PC-3 (cell line): ENCODE measurements at regions not wholly inside any gene's neighbourhood (a gene's known extent, or its start where the extent isn't known, plus 50 kb on each side); places are given as distances from the start of the nearest gene placed in this dataset.

Source experiments
- EZH2 ChIP-seq: fragments of 300-600 bp; sonication (generic); IDR thresholded peaks from one replicate; pipeline ENCODE4 v1.6.1; 2017; ENCODE audit warnings: antibody characterized with exemption, mild to moderate bottlenecking, low read length; ENCODE audit not compliant: unreplicated experiment
- EZH2phosphoT487 ChIP-seq: fragments of 300-600 bp; sonication (generic); IDR thresholded peaks from 2 replicates; pipeline ENCODE4 v1.6.1; 2018; ENCODE audit warnings: mild to moderate bottlenecking, antibody characterized with exemption, low read length, borderline replicate concordance
- TF ChIP-seq, protein P1 (sequence below): fragments of 300-600 bp; sonication (generic); conservative IDR thresholded peaks from 2 replicates; pipeline ENCODE4 v1.5.1; 2017; ENCODE audit warnings: antibody characterized with exemption, low read depth, mild to moderate bottlenecking, low read length

DNA sequence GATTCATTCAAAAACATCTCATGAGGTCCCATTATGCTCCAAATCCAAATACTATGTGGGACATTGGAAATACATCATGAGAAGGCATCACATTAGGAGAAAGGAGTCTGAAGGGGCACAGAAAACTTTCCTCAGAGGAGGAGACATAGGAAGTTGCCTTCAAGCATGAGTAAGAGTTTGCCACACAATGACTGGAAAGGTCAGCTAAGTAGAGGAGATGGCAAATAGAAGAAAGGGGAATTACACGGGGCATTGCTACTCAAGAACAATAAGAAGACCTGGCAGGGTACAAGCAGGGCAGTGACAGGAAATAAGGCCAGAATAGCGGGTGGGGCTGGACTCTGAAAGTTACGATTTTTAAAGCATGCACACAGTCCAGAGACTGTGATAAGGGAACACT is 231.6 kb downstream of the SPRY2 start:
- TF ChIP-seq, protein P1, sequence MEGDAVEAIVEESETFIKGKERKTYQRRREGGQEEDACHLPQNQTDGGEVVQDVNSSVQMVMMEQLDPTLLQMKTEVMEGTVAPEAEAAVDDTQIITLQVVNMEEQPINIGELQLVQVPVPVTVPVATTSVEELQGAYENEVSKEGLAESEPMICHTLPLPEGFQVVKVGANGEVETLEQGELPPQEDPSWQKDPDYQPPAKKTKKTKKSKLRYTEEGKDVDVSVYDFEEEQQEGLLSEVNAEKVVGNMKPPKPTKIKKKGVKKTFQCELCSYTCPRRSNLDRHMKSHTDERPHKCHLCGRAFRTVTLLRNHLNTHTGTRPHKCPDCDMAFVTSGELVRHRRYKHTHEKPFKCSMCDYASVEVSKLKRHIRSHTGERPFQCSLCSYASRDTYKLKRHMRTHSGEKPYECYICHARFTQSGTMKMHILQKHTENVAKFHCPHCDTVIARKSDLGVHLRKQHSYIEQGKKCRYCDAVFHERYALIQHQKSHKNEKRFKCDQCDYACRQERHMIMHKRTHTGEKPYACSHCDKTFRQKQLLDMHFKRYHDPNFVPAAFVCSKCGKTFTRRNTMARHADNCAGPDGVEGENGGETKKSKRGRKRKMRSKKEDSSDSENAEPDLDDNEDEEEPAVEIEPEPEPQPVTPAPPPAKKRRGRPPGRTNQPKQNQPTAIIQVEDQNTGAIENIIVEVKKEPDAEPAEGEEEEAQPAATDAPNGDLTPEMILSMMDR: no peak
- TF ChIP-seq EZH2: no peak
- TF ChIP-seq EZH2phosphoT487: no peak
